ENCODE measurements at regions not wholly inside any gene's neighbourhood (a gene's known extent, or its start where the extent isn't known, plus 50 kb on each side); places are given as distances from the start of the nearest gene placed in this dataset.

DNA sequence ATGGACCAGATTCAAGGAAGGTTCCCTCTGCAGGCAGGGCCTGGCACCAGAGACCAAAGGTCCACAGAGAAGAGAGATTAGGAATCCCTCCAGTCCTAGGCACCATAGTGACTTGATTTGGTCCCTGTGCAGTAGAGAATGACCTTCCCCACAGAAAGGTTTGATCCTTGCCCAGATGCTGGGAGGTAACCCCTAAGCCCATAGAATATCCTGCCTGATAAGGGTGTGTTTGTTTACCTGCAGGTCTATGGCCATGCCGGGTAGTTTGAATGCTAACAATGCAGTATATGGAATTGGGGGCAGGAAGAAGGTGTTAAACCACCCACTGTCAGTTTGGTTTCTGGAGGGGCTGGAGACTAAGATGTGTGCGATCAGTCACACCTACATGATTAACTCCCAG is 57.1 kb upstream of the NFASC start:
- H3K9me3 Mint-ChIP-seq = no peaks in the 10 kb centered on the region
- peaks cover 6% of the 10 kb centered on the region for H3K27me3 Mint-ChIP-seq (ENCODE audit: low read depth)
- no CpG with 5 or more reads among the region's 2 CpGs for WGBS (ENCODE audit: extremely low coverage, insufficient read length, low lambda C conversion rate)

More for the DNA sequence above, 57.1 kb upstream of the NFASC start:
- Histone ChIP-seq H3K27me3 (ENCODE audit: insufficient read depth, low read length) (no peaks in the 10 kb centered on the region; the same call in 1 of the 2 replicates), H2BK20ac (ENCODE audit: low read depth, low read length, poor library complexity, severe bottlenecking) (no peak overlapping the region), H3K79me2 (ENCODE audit: insufficient read depth, low read length) (no peaks in the 10 kb centered on the region), H2AK5ac (ENCODE audit: insufficient read length, low read length) (no peak overlapping the region), H3K18ac (ENCODE audit: insufficient read length, low read depth, low read length) (no peak overlapping the region), H4K8ac (replicated peaks; ENCODE audit: insufficient read length, low read depth, low read length) (no peak overlapping the region), H3K4me1 (ENCODE audit: insufficient read depth, low read length) (no peaks in the 10 kb centered on the region), H4K5ac (ENCODE audit: insufficient read length, low read depth, low read length) (no peak overlapping the region), H3K9me3 (ENCODE audit: control insufficient read depth, low read depth, low read length) (no peaks in the 10 kb centered on the region), H3K23me2 (ENCODE audit: insufficient read length, low read depth, low read length, poor library complexity, severe bottlenecking) (no peaks in the 10 kb centered on the region), H3K9ac (ENCODE audit: extremely low read depth, insufficient read length, low read length) (no peak overlapping the region), H3K14ac (ENCODE audit: insufficient read depth, low read length) (no peak overlapping the region; the same call in 1 of the 2 replicates), H3K23ac (ENCODE audit: insufficient read length, low read depth, low read length) (no peak overlapping the region), H3K56ac (ENCODE audit: insufficient read length, low read depth, low read length) (no peak overlapping the region), H2AFZ (ENCODE audit: low read length) (no peak overlapping the region), H4K20me1 (ENCODE audit: control insufficient read depth, insufficient read depth, insufficient read length) (no peaks in the 10 kb centered on the region), H2BK120ac (ENCODE audit: low read depth, low read length, poor library complexity, severe bottlenecking) (no peak overlapping the region), H3K79me1 (ENCODE audit: insufficient read depth, low read depth, low read length, poor library complexity, severe bottlenecking) (no peaks in the 10 kb centered on the region), H2BK12ac (ENCODE audit: insufficient read length, low read depth, low read length) (no peak overlapping the region), H3K27ac (ENCODE audit: insufficient read length, low read depth, low read length) (no peak overlapping the region), H4K91ac (ENCODE audit: insufficient read length, low read depth, low read length) (no peak overlapping the region), H3K4ac (ENCODE audit: low read depth, low read length) (no peak overlapping the region), H2BK5ac (ENCODE audit: insufficient read length, low read length) (no peak overlapping the region), H3T11ph (ENCODE audit: low read length) (no peak overlapping the region), H3K4me2 (ENCODE audit: insufficient read depth, insufficient read length, low read length) (no peak overlapping the region), H2BK15ac (ENCODE audit: low read depth, low read length) (no peak overlapping the region)
- H3K4me1 Mint-ChIP-seq = no peaks in the 10 kb centered on the region
- no peak overlapping the region for H3K27ac Mint-ChIP-seq
- no peaks in the 10 kb centered on the region for H3K36me3 Mint-ChIP-seq (ENCODE audit: insufficient read depth in 1 of 3, low read depth in 3 of 3)
- TF ChIP-seq, protein P1, sequence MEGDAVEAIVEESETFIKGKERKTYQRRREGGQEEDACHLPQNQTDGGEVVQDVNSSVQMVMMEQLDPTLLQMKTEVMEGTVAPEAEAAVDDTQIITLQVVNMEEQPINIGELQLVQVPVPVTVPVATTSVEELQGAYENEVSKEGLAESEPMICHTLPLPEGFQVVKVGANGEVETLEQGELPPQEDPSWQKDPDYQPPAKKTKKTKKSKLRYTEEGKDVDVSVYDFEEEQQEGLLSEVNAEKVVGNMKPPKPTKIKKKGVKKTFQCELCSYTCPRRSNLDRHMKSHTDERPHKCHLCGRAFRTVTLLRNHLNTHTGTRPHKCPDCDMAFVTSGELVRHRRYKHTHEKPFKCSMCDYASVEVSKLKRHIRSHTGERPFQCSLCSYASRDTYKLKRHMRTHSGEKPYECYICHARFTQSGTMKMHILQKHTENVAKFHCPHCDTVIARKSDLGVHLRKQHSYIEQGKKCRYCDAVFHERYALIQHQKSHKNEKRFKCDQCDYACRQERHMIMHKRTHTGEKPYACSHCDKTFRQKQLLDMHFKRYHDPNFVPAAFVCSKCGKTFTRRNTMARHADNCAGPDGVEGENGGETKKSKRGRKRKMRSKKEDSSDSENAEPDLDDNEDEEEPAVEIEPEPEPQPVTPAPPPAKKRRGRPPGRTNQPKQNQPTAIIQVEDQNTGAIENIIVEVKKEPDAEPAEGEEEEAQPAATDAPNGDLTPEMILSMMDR (conservative IDR thresholded peaks at IDR 0.05) = no peak
- no peak overlapping the region for H3K4me3 Mint-ChIP-seq
- no peak for DNase-seq
